IMR-90 (cell line): ENCODE measurements at regions not wholly inside any gene's neighbourhood (a gene's known extent, or its start where the extent isn't known, plus 50 kb on each side); places are given as distances from the start of the nearest gene placed in this dataset.

Experiments used
- ATAC-seq: fragments of 200-7000 bp; cut with Tn5 transposase; 2 replicates; pipeline ENCODE4 v1.9.1; 2020; ENCODE audit warnings: low read depth, mild to moderate bottlenecking, moderate library complexity
- BruUV-seq: library from RNA; stranded (reverse); fragments of 400-500 nt; replicated peaks from 2 replicates; lab custom pipeline; 2021; lab: Mats Ljungman, UMichigan
- CTCF ChIA-PET: fragments of 300-600 bp; formaldehyde crosslinking; extraction: SDS; loops from one replicate; lab custom pipeline; 2021; ENCODE audit warnings: antibody characterized with exemption; lab: Yijun Ruan, JAX
- POLR2A ChIA-PET: fragments of 300-600 bp; sonication (Branson Sonifier 250); formaldehyde crosslinking; loops from one replicate; lab custom pipeline; 2022; ENCODE audit warnings: antibody characterized with exemption; ENCODE audit not compliant: unreplicated experiment; lab: Charles Lee
- DNase-seq: peaks from one replicate; pipeline ENCODE4 v3.0.0; 2013
- H2AFZ ChIP-seq: replicated peaks from 2 replicates; pipeline ENCODE3; 2013; ENCODE audit warnings: low read length, mild to moderate bottlenecking; ENCODE audit not compliant: poor library complexity
- H2AK5ac ChIP-seq: 2 replicates; pipeline ENCODE4 v1.6.1; 2013; ENCODE audit warnings: low read depth, low read length, inconsistent platforms
- H2AK9ac ChIP-seq: replicated peaks from 2 replicates; pipeline ENCODE3; 2013; ENCODE audit warnings: mild to moderate bottlenecking, low read depth, low read length, moderate library complexity; ENCODE audit not compliant: poor library complexity
- H2BK120ac ChIP-seq: 2 replicates; pipeline ENCODE4 v1.6.1; 2013; ENCODE audit warnings: low read depth, low read length, inconsistent platforms
- H2BK15ac ChIP-seq: 3 replicates; pipeline ENCODE4 v1.6.1; 2013; ENCODE audit warnings: low read depth, low read length, inconsistent platforms
- H2BK20ac ChIP-seq: 2 replicates; pipeline ENCODE4 v1.6.1; 2013; ENCODE audit warnings: low read depth, mild to moderate bottlenecking, inconsistent platforms, low read length, moderate library complexity
- H2BK5ac ChIP-seq: 2 replicates; pipeline ENCODE4 v1.6.1; 2013; ENCODE audit warnings: mild to moderate bottlenecking, low read depth, low read length, inconsistent platforms; ENCODE audit not compliant: poor library complexity, severe bottlenecking
- H3K14ac ChIP-seq: replicated peaks from 2 replicates; pipeline ENCODE4 v1.6.1; 2013; ENCODE audit warnings: low read depth, low read length, inconsistent platforms
- H3K18ac ChIP-seq: 2 replicates; pipeline ENCODE4 v1.6.1; 2013; ENCODE audit warnings: low read depth, low read length, control low read depth
- H3K23ac ChIP-seq: 2 replicates; pipeline ENCODE4 v1.6.1; 2013; ENCODE audit warnings: low read depth, low read length, inconsistent platforms
- H3K27ac ChIP-seq: 2 replicates; pipeline ENCODE4 v1.5.1; 2013; ENCODE audit warnings: mild to moderate bottlenecking, control low read depth, low read length; ENCODE audit not compliant: insufficient read depth
- H3K27me3 ChIP-seq: 2 replicates; pipeline ENCODE4 v1.6.1; 2013; ENCODE audit warnings: low read length; ENCODE audit not compliant: control insufficient read depth, insufficient read depth
- H3K36me3 ChIP-seq: 2 replicates; pipeline ENCODE4 v1.6.1; 2013; ENCODE audit warnings: low read length, mixed read lengths; ENCODE audit not compliant: control insufficient read depth, insufficient read depth
- H3K4ac ChIP-seq: 2 replicates; pipeline ENCODE4 v1.6.1; 2013; ENCODE audit warnings: low read depth, low read length, inconsistent platforms
- H3K4me1 ChIP-seq: 2 replicates; pipeline ENCODE4 v1.6.1; 2013; ENCODE audit warnings: low read length, mixed read lengths; ENCODE audit not compliant: control insufficient read depth, insufficient read depth
- H3K4me2 ChIP-seq: 2 replicates; pipeline ENCODE4 v1.6.1; 2013; ENCODE audit warnings: low read depth, mild to moderate bottlenecking, control low read depth, low read length, moderate library complexity
- H3K4me3 ChIP-seq: 2 replicates; pipeline ENCODE4 v1.5.1; 2013; ENCODE audit warnings: low read depth, mild to moderate bottlenecking, control low read depth, low read length, moderate library complexity; ENCODE audit not compliant: insufficient read depth
- H3K56ac ChIP-seq: 2 replicates; pipeline ENCODE4 v1.6.1; 2013; ENCODE audit warnings: low read length, inconsistent platforms; ENCODE audit not compliant: insufficient read depth; ENCODE audit errors: extremely low read depth
- H3K79me1 ChIP-seq, 2 experiments: 2 replicates each; pipeline ENCODE4 v1.6.1; 2013; ENCODE audit warnings: low read length in 2 of 2, inconsistent platforms in 1 of 2, low read depth in 1 of 2
- H3K9ac ChIP-seq: 2 replicates; pipeline ENCODE4 v1.6.1; 2013; ENCODE audit warnings: low read depth, low read length, control low read depth
- H3K9me1 ChIP-seq: 2 replicates; pipeline ENCODE4 v1.6.1; 2013; ENCODE audit warnings: low read length, inconsistent platforms; ENCODE audit not compliant: insufficient read depth
- H3K9me3 ChIP-seq: 2 replicates; pipeline ENCODE4 v1.6.1; 2013; ENCODE audit warnings: low read length; ENCODE audit not compliant: control insufficient read depth, insufficient read depth
- H4K20me1 ChIP-seq: 2 replicates; pipeline ENCODE4 v1.6.1; 2013; ENCODE audit warnings: low read length, inconsistent platforms; ENCODE audit not compliant: insufficient read depth
- H4K5ac ChIP-seq: 2 replicates; pipeline ENCODE4 v1.6.1; 2013; ENCODE audit warnings: mild to moderate bottlenecking, low read depth, low read length, control low read depth
- H4K8ac ChIP-seq, 2 experiments: 2 replicates each; pipeline ENCODE4 v1.6.1; 2013; ENCODE audit warnings: low read depth in 2 of 2, low read length in 2 of 2, control low read depth in 1 of 2, inconsistent platforms in 1 of 2
- H4K91ac ChIP-seq: 2 replicates; pipeline ENCODE4 v1.6.1; 2013; ENCODE audit warnings: low read depth, low read length, inconsistent platforms; ENCODE audit not compliant: insufficient read depth
- BHLHE40 ChIP-seq: fragments of 150-350 bp; IDR thresholded peaks from 2 replicates; pipeline ENCODE4 v1.6.1; 2016; ENCODE audit warnings: mild to moderate bottlenecking, low read depth, low read length
- CEBPB ChIP-seq: IDR thresholded peaks from 2 replicates; pipeline ENCODE4 v1.6.1; 2012; ENCODE audit warnings: low read depth, low read length, improper control_type of control experiment
- CHD1 ChIP-seq: IDR thresholded peaks from 2 replicates; pipeline ENCODE4 v1.6.1; 2012; ENCODE audit warnings: low read depth, low read length, improper control_type of control experiment
- FOS ChIP-seq: fragments of 150-350 bp; IDR thresholded peaks from 2 replicates; pipeline ENCODE4 v1.6.1; 2016; ENCODE audit warnings: low read depth, low read length
- MAFK ChIP-seq: IDR thresholded peaks from 2 replicates; pipeline ENCODE4 v1.6.1; 2012; ENCODE audit warnings: low read depth, low read length, improper control_type of control experiment
- MAZ ChIP-seq: IDR thresholded peaks from 2 replicates; pipeline ENCODE4 v1.6.1; 2012; ENCODE audit warnings: low read depth, mild to moderate bottlenecking, low read length, improper control_type of control experiment, moderate library complexity, borderline replicate concordance
- MXI1 ChIP-seq: IDR thresholded peaks from 2 replicates; pipeline ENCODE4 v1.6.1; 2012; ENCODE audit warnings: low read depth, mild to moderate bottlenecking, low read length, moderate library complexity, borderline replicate concordance
- NFE2L2 ChIP-seq: fragments of 150-350 bp; IDR thresholded peaks from 2 replicates; pipeline ENCODE4 v1.6.1; 2016; ENCODE audit warnings: low read depth, mild to moderate bottlenecking, low read length
- POLR2A ChIP-seq: IDR thresholded peaks from 2 replicates; pipeline ENCODE4 v1.6.1; 2012; ENCODE audit warnings: mild to moderate bottlenecking, low read depth, low read length
- RAD21 ChIP-seq: IDR thresholded peaks from 2 replicates; pipeline ENCODE4 v1.6.1; 2012; ENCODE audit warnings: low read length, improper control_type of control experiment
- RCOR1 ChIP-seq: IDR thresholded peaks from 2 replicates; pipeline ENCODE4 v1.6.1; 2012; ENCODE audit warnings: mild to moderate bottlenecking, low read length, improper control_type of control experiment; ENCODE audit not compliant: insufficient replicate concordance
- RFX5 ChIP-seq: IDR thresholded peaks from 2 replicates; pipeline ENCODE4 v1.8.0; 2012; ENCODE audit warnings: low read depth, mild to moderate bottlenecking, low read length, moderate library complexity
- SMC3 ChIP-seq: fragments of 150-350 bp; IDR thresholded peaks from 2 replicates; pipeline ENCODE4 v1.6.1; 2016; ENCODE audit warnings: low read depth, mild to moderate bottlenecking, antibody characterized with exemption, low read length, moderate library complexity
- WGBS, 2 experiments: methylation state at CpG; one replicate each; pipeline versions ENCODE4 v1.1.5 to v1.1.7; 2013; ENCODE audit warnings: missing lambda C conversion rate in 2 of 2; ENCODE audit not compliant: insufficient read length in 1 of 2; ENCODE audit errors: extremely low coverage in 2 of 2; 5-methylcytosine and 5-hydroxymethylcytosine counted together
- dilution Hi-C: fragments of 300-500 bp; cut with HindIII; formaldehyde crosslinking; loops from one replicate; pipeline ENCODE4 v1.14.3; 2018; ENCODE audit warnings: low sequenced_read_pairs; ENCODE audit not compliant: unreplicated experiment
- in situ Hi-C: fragments of 300-500 bp; cut with MboI; formaldehyde crosslinking; loops from 3 replicates; pipeline ENCODE4 v1.14.3; 2019; ENCODE audit warnings: low sequenced_read_pairs, inconsistent platforms, mixed read lengths
- intact Hi-C: fragments of 100-400 bp; cut with micrococcal nuclease; formaldehyde crosslinking; loops from 2 replicates; pipeline ENCODE4 v1.10.0; 2022
- TF ChIP-seq, protein P1 (sequence below): fragments of 150-350 bp; IDR thresholded peaks from 2 replicates; pipeline ENCODE4 v1.6.1; 2016; ENCODE audit warnings: low read depth, mild to moderate bottlenecking, low read length, moderate library complexity, borderline replicate concordance
- TF ChIP-seq, protein P2 (sequence below): fragments of 150-350 bp; IDR thresholded peaks from 2 replicates; pipeline ENCODE4 v1.6.1; 2017; ENCODE audit warnings: mild to moderate bottlenecking, antibody characterized with exemption, low read length, low read depth
- TF ChIP-seq, protein P3 (sequence below): conservative IDR thresholded peaks from 2 replicates; pipeline ENCODE4 v1.5.1; 2012; ENCODE audit warnings: mild to moderate bottlenecking, low read depth, low read length, improper control_type of control experiment

DNA sequence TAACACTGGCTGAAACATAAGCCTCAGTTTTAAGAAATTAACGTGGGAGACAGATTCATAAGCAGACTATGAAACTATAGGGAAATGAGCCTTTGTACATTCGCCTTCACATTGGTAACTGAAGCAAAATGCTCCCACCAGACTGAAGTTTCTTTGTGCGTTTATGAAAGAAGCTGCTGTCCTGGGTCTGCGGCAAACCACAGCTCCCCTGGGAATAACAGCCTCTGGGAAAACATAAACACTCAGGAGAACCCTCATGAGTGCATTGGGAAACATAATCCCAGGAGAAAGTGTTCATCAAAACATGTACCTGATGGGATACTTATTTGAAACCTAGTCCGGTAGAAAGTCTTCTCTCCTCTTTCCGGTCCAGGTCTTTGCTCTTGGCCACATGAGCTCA lies 193.1 kb upstream of the LARGE1 start:
- no TSS peak for BruUV-seq
- H3K56ac ChIP-seq: no peak overlapping the region
- no peaks in the 10 kb centered on the region for H3K9me1 ChIP-seq
- H2BK15ac ChIP-seq: no peak overlapping the region
- H2BK5ac ChIP-seq: no peak overlapping the region
- no peak for TF ChIP-seq MXI1
- TF ChIP-seq MAZ: no peak
- TF ChIP-seq, protein P1, sequence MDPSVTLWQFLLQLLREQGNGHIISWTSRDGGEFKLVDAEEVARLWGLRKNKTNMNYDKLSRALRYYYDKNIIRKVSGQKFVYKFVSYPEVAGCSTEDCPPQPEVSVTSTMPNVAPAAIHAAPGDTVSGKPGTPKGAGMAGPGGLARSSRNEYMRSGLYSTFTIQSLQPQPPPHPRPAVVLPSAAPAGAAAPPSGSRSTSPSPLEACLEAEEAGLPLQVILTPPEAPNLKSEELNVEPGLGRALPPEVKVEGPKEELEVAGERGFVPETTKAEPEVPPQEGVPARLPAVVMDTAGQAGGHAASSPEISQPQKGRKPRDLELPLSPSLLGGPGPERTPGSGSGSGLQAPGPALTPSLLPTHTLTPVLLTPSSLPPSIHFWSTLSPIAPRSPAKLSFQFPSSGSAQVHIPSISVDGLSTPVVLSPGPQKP: no peak
- no peak for TF ChIP-seq BHLHE40
- TF ChIP-seq RAD21: no peak
- TF ChIP-seq, protein P2, sequence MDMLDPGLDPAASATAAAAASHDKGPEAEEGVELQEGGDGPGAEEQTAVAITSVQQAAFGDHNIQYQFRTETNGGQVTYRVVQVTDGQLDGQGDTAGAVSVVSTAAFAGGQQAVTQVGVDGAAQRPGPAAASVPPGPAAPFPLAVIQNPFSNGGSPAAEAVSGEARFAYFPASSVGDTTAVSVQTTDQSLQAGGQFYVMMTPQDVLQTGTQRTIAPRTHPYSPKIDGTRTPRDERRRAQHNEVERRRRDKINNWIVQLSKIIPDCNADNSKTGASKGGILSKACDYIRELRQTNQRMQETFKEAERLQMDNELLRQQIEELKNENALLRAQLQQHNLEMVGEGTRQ: no peak
- no peak for TF ChIP-seq RFX5
- no peak for TF ChIP-seq MAFK
- TF ChIP-seq CHD1: no peak
- TF ChIP-seq, protein P3, sequence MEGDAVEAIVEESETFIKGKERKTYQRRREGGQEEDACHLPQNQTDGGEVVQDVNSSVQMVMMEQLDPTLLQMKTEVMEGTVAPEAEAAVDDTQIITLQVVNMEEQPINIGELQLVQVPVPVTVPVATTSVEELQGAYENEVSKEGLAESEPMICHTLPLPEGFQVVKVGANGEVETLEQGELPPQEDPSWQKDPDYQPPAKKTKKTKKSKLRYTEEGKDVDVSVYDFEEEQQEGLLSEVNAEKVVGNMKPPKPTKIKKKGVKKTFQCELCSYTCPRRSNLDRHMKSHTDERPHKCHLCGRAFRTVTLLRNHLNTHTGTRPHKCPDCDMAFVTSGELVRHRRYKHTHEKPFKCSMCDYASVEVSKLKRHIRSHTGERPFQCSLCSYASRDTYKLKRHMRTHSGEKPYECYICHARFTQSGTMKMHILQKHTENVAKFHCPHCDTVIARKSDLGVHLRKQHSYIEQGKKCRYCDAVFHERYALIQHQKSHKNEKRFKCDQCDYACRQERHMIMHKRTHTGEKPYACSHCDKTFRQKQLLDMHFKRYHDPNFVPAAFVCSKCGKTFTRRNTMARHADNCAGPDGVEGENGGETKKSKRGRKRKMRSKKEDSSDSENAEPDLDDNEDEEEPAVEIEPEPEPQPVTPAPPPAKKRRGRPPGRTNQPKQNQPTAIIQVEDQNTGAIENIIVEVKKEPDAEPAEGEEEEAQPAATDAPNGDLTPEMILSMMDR: no peak
- no peak for TF ChIP-seq SMC3
- no peak for TF ChIP-seq RCOR1
- no peak for TF ChIP-seq NFE2L2
- TF ChIP-seq CEBPB: no peak
- TF ChIP-seq POLR2A: no peak
- no peak for TF ChIP-seq FOS
- H3K36me3 ChIP-seq: no peaks in the 10 kb centered on the region
- no peak overlapping the region for H2AFZ ChIP-seq
- dilution Hi-C loops: no loop called here
- no peak overlapping the region for H2BK120ac ChIP-seq
- no peaks in the 10 kb centered on the region for H3K4me1 ChIP-seq
- ChIA-PET POLR2A (no interaction called here), CTCF (no interaction called here)
- DNase-seq (no peak), ATAC-seq (no peak)
- H3K14ac ChIP-seq: no peak overlapping the region
- H3K23ac ChIP-seq: no peak overlapping the region
- no peak overlapping the region for H2BK20ac ChIP-seq
- H3K9me3 ChIP-seq: peaks cover 15% of the 10 kb centered on the region
- no peak overlapping the region for H3K9ac ChIP-seq
- no CpG with 5 or more reads among the region's 6 CpGs for WGBS, 2 experiments
- no peak overlapping the region for H4K91ac ChIP-seq
- H3K4ac ChIP-seq: no peak overlapping the region
- H2AK9ac ChIP-seq: no peak overlapping the region
- in situ Hi-C loops: no loop called here
- H3K4me2 ChIP-seq: no peak overlapping the region
- H4K8ac ChIP-seq: no peak overlapping the region
- H4K20me1 ChIP-seq: no peaks in the 10 kb centered on the region
- H3K79me1 ChIP-seq: no peaks in the 10 kb centered on the region
- no peak overlapping the region for H3K4me3 ChIP-seq
- no peak overlapping the region for H3K18ac ChIP-seq
- H3K27me3 ChIP-seq: no peaks in the 10 kb centered on the region
- no peak overlapping the region for H4K5ac ChIP-seq
- H3K27ac ChIP-seq: no peak overlapping the region
- H2AK5ac ChIP-seq: no peak overlapping the region
- intact Hi-C loops: loop anchor here (5.0 kb wide), 1 partner anchor 811 kb away; no protein-coding TSS in a partner anchor
